ENCODE measurements at regions not wholly inside any gene's neighbourhood (a gene's known extent, or its start where the extent isn't known, plus 50 kb on each side); places are given as distances from the start of the nearest gene placed in this dataset.

- Mint-ChIP-seq H3K4me1 (ENCODE audit: low read depth) (peaks cover 3% of the 10 kb centered on the region), H3K36me3 (ENCODE audit: insufficient read depth) (no peaks in the 10 kb centered on the region), H3K27me3 (ENCODE audit: low read depth) (no peaks in the 10 kb centered on the region), H3K4me3 (no peak overlapping the region), H3K9me3 (no peaks in the 10 kb centered on the region)
- ATAC-seq (no peak), DNase-seq (no peak)
These were observed 665.2 kb downstream of the BCL11B start for GRCh38 chr14:98606816-98607215.

DNA sequence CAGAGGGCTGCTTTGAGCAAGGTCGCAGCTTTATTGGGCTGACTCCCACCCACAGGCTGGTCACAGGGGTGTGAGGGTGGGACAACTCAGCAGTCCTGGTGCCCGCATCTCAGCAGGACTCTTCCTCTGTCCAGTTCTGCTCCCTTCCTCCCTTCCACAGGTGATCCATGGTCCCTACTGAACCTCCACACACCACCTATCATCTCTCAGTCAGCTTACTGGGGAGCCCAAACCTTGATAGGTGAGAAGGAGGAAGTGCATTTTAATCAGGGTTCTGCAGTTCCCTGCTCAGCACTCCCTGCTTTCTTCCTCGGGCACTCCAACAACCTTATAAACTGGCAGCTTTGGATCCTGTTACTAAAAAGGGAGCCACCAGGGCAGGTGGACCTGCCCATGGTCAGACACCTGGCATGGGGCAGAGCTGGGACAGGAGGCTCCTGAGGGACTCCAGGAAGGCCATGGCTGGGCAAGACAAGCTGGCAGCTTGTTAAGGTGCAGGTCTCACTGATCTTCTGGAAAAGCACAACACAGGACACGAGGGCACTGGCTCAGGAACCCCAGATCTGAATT is 664.6 kb downstream of the BCL11B start:
- H3K9me3 Mint-ChIP-seq = no peaks in the 10 kb centered on the region
- H3K4me1 Mint-ChIP-seq (ENCODE audit: low read depth) = peaks cover 3% of the 10 kb centered on the region
- H3K27me3 Mint-ChIP-seq (ENCODE audit: low read depth) = no peaks in the 10 kb centered on the region
- no peak for ATAC-seq
- no peaks in the 10 kb centered on the region for H3K36me3 Mint-ChIP-seq (ENCODE audit: insufficient read depth)
- no peak overlapping the region for H3K4me3 Mint-ChIP-seq
- DNase-seq = no peak

GRCh38 chr14:98608071-98609060 is 663.6 kb downstream of the BCL11B start:
- Mint-ChIP-seq H3K4me1 (ENCODE audit: low read depth) (peaks cover 3% of the 10 kb centered on the region), H3K9me3 (no peaks in the 10 kb centered on the region), H3K27me3 (ENCODE audit: low read depth) (no peaks in the 10 kb centered on the region), H3K36me3 (ENCODE audit: insufficient read depth) (no peaks in the 10 kb centered on the region), H3K4me3 (no peak overlapping the region)
- DNase-seq = peak; percentile 16
- peak; percentile 14 to 84 for ATAC-seq

DNA sequence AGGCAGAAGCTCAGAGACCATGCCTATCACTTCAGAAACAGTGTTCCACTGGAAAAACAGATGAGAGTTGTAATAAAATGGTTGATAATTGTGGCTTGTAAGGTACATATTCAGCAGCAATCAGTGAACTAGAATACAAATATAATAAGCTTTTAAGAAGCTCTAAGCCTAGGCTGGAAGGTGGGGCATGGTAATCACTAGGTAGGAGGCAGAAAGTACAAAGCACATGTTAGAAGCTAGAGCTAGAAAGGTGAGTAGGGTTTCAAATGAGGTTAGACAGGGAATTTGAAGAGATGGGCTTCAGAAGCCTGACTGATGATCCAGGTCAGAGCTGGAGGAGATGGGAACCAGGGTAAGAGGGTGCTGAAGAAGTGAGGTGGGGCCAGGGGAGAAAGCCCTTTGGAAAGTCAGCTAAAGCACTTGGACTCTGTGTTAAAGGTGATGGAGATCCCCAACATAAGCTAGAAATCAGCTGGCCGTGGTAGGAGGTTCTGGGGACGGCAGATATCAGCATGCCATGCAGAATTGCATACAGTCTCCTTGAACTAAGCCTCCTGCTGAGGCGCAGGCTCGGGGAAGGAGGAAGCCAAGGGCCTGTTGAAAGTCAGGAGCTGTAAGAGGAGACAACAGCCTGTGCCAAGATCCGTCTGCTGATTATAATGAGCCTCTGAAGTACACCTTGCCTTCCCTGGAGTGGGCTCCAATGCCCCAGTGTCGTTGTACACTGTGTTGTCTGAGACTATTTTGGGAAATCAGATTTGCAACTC is 659.4 kb downstream of the BCL11B start:
- no peak overlapping the region for H3K4me3 Mint-ChIP-seq
- H3K36me3 Mint-ChIP-seq (ENCODE audit: insufficient read depth) = no peaks in the 10 kb centered on the region
- H3K4me1 Mint-ChIP-seq (ENCODE audit: low read depth) = peaks cover 3% of the 10 kb centered on the region
- H3K9me3 Mint-ChIP-seq = no peaks in the 10 kb centered on the region
- DNase-seq = no peak
- no peaks in the 10 kb centered on the region for H3K27me3 Mint-ChIP-seq (ENCODE audit: low read depth)
- no peak for ATAC-seq

GRCh38 chr14:98614741-98615140 is 657.3 kb downstream of the BCL11B start:
- H3K27me3 Mint-ChIP-seq (ENCODE audit: low read depth) = no peaks in the 10 kb centered on the region
- no peak overlapping the region for H3K4me3 Mint-ChIP-seq
- ATAC-seq (no peak), DNase-seq (no peak)
- H3K36me3 Mint-ChIP-seq (ENCODE audit: insufficient read depth) = no peaks in the 10 kb centered on the region
- no peaks in the 10 kb centered on the region for H3K9me3 Mint-ChIP-seq
- H3K4me1 Mint-ChIP-seq (ENCODE audit: low read depth) = no peaks in the 10 kb centered on the region

GRCh38 chr14:98622208-98623051 is 649.6 kb downstream of the BCL11B start:
- DNase-seq = no peak
- H3K27me3 Mint-ChIP-seq (ENCODE audit: low read depth) = no peaks in the 10 kb centered on the region
- peaks cover 3% of the 10 kb centered on the region for H3K36me3 Mint-ChIP-seq (ENCODE audit: insufficient read depth)
- no peak overlapping the region for H3K4me3 Mint-ChIP-seq
- H3K9me3 Mint-ChIP-seq = peaks cover 7% of the 10 kb centered on the region
- no peaks in the 10 kb centered on the region for H3K4me1 Mint-ChIP-seq (ENCODE audit: low read depth)
- peak in 1 of 2 donors; percentile 38 for ATAC-seq

GRCh38 chr14:98623788-98624415 is 648.1 kb downstream of the BCL11B start:
- Mint-ChIP-seq H3K27me3 (ENCODE audit: low read depth) (no peaks in the 10 kb centered on the region), H3K36me3 (ENCODE audit: insufficient read depth) (peaks cover 5% of the 10 kb centered on the region), H3K4me1 (ENCODE audit: low read depth) (no peaks in the 10 kb centered on the region), H3K4me3 (no peak overlapping the region), H3K9me3 (peaks cover 16% of the 10 kb centered on the region)
- no peak for DNase-seq
- ATAC-seq = no peak

DNA sequence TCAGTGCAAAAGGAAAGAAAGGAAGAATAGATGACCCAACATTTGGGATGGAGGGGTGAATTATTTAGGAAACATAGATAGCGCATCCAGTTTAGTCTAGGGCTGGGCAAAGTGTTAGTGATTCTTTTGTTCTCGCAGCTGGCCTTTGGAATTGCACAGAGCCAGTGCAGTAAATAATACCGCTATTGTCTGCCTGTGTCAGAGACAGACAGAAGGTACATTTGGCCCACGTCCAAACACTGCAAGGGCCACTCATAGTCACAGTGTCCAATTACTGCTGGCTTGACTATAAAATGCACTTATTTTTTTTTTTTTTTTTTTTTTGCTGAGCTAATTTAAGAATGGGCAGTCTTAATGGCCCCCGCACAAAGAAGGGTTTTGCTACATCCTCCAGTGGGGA is 638.6 kb downstream of the BCL11B start:
- H3K4me1 Mint-ChIP-seq (ENCODE audit: low read depth) = peaks cover 2% of the 10 kb centered on the region
- no peaks in the 10 kb centered on the region for H3K27me3 Mint-ChIP-seq (ENCODE audit: low read depth)
- DNase-seq (no peak), ATAC-seq (no peak)
- H3K36me3 Mint-ChIP-seq (ENCODE audit: insufficient read depth) = no peaks in the 10 kb centered on the region
- no peak overlapping the region for H3K4me3 Mint-ChIP-seq
- peaks cover under 1% of the 10 kb centered on the region for H3K9me3 Mint-ChIP-seq

- ATAC-seq (no peak), DNase-seq (no peak)
- H3K9me3 Mint-ChIP-seq = no peaks in the 10 kb centered on the region
- H3K4me1 Mint-ChIP-seq (ENCODE audit: low read depth) = peaks cover 2% of the 10 kb centered on the region
- no peaks in the 10 kb centered on the region for H3K27me3 Mint-ChIP-seq (ENCODE audit: low read depth)
- H3K4me3 Mint-ChIP-seq = no peak overlapping the region
- H3K36me3 Mint-ChIP-seq (ENCODE audit: insufficient read depth) = no peaks in the 10 kb centered on the region
These were observed 637.8 kb downstream of the BCL11B start for GRCh38 chr14:98634043-98634820.

DNA sequence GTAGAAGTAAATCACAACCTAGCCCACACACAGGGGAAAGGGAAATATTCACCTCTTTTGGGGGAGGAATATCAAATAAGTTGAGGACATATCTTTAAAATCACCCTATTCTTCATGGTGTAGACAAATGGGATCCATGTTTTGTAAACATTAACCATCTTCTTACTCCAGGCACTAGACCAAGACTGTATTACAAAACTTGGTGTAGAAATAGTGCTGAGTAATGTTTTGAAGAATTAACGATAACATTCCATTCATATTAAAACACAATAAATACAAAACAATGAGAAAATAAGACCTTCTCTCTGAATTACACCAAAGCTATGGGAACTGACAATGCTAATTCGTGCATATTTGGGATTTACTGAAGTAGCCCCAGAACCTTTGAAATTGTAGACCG is 633.6 kb downstream of the BCL11B start:
- Mint-ChIP-seq H3K27me3 (ENCODE audit: low read depth) (no peaks in the 10 kb centered on the region), H3K4me1 (ENCODE audit: low read depth) (no peaks in the 10 kb centered on the region), H3K9me3 (no peaks in the 10 kb centered on the region), H3K36me3 (ENCODE audit: insufficient read depth) (no peaks in the 10 kb centered on the region), H3K4me3 (no peak overlapping the region)
- ATAC-seq = no peak
- no peak for DNase-seq

GRCh38 chr14:98647754-98648153 is 624.2 kb downstream of the BCL11B start:
- Mint-ChIP-seq H3K4me3 (no peak overlapping the region), H3K27me3 (ENCODE audit: low read depth) (no peaks in the 10 kb centered on the region), H3K36me3 (ENCODE audit: insufficient read depth) (no peaks in the 10 kb centered on the region), H3K4me1 (ENCODE audit: low read depth) (no peaks in the 10 kb centered on the region), H3K9me3 (no peaks in the 10 kb centered on the region)
- ATAC-seq (no peak), DNase-seq (no peak)

GRCh38 chr14:98651037-98651436 is 621.0 kb downstream of the BCL11B start:
- Mint-ChIP-seq H3K27me3 (ENCODE audit: low read depth) (no peaks in the 10 kb centered on the region), H3K9me3 (peaks cover 8% of the 10 kb centered on the region), H3K4me3 (no peak overlapping the region), H3K36me3 (ENCODE audit: insufficient read depth) (no peaks in the 10 kb centered on the region), H3K4me1 (ENCODE audit: low read depth) (no peaks in the 10 kb centered on the region)
- ATAC-seq (no peak), DNase-seq (no peak)

GRCh38 chr14:98665007-98665406 is 607.0 kb downstream of the BCL11B start:
- ATAC-seq (no peak), DNase-seq (no peak)
- H3K9me3 Mint-ChIP-seq = no peaks in the 10 kb centered on the region
- no peaks in the 10 kb centered on the region for H3K36me3 Mint-ChIP-seq (ENCODE audit: insufficient read depth)
- no peaks in the 10 kb centered on the region for H3K4me1 Mint-ChIP-seq (ENCODE audit: low read depth)
- H3K27me3 Mint-ChIP-seq (ENCODE audit: low read depth) = no peaks in the 10 kb centered on the region
- H3K4me3 Mint-ChIP-seq = no peak overlapping the region
